GM10248 (cell line): ENCODE measurements at regions not wholly inside any gene's neighbourhood (a gene's known extent, or its start where the extent isn't known, plus 50 kb on each side); places are given as distances from the start of the nearest gene placed in this dataset.

Experiments used
- CTCF ChIA-PET: fragments of 300-600 bp; sonication (Branson Sonifier 250); formaldehyde crosslinking; extraction: SDS; loops from one replicate; lab custom pipeline; 2021; ENCODE audit warnings: antibody characterized with exemption; lab: Yijun Ruan, JAX
- POLR2A ChIA-PET: fragments of 350-650 bp; sonication (Branson Sonifier 250); formaldehyde crosslinking; extraction: SDS; loops from one replicate; lab custom pipeline; 2020; ENCODE audit warnings: antibody characterized with exemption; lab: Yijun Ruan, JAX
- DNase-seq: peaks from one replicate; pipeline ENCODE4 v3.0.0; 2012; ENCODE audit errors: extremely low spot score
- CTCF ChIP-seq: IDR thresholded peaks from 2 replicates; pipeline ENCODE4 v1.5.1; 2012; ENCODE audit warnings: mild to moderate bottlenecking, low read depth; ENCODE audit errors: extremely low read depth, missing control alignments, control extremely low read depth

GRCh38 chr1:219441884-219442283, 171.0 kb downstream of the ZC3H11B start:
- DNase-seq, result no peak
- ChIA-PET CTCF (interaction anchor here (1.0 to 2.8 kb wide), 4 partner anchors 16 to 263 kb away, joined by 3 to 9 read pairs (median 3); no protein-coding TSS in a partner anchor), POLR2A (no interaction called here)
- TF ChIP-seq CTCF, result no peak

- ChIA-PET POLR2A (no interaction called here), CTCF (no interaction called here)
- DNase-seq, result no peak
- TF ChIP-seq CTCF, result no peak
These were observed 173.5 kb downstream of the ZC3H11B start for GRCh38 chr1:219439376-219439775.

- TF ChIP-seq CTCF, result no peak
- POLR2A ChIA-PET, result no interaction called here
These were observed 174.5 kb downstream of the ZC3H11B start for GRCh38 chr1:219438386-219438785.

GRCh38 chr1:219434923-219435297, 178.0 kb downstream of the ZC3H11B start:
- CTCF ChIA-PET, result interaction anchor here (3.9 kb wide), 1 partner anchor 8 kb away, joined by 20 read pairs; no protein-coding TSS in a partner anchor
- DNase-seq, result no peak
- TF ChIP-seq CTCF, result no peak
- POLR2A ChIA-PET, result no interaction called here

More at GRCh38 chr1:219438386-219438785, 174.5 kb downstream of the ZC3H11B start:
- DNase-seq, result no peak
- CTCF ChIA-PET, result no interaction called here

GRCh38 chr1:219434285-219434922, 178.5 kb downstream of the ZC3H11B start:
- ChIA-PET POLR2A (no interaction called here), CTCF (interaction anchor here (3.9 kb wide), 1 partner anchor 8 kb away, joined by 20 read pairs; no protein-coding TSS in a partner anchor)
- no peak for TF ChIP-seq CTCF
- DNase-seq, result no peak

- DNase-seq, result no peak
- TF ChIP-seq CTCF, result no peak
- POLR2A ChIA-PET, result no interaction called here
- CTCF ChIA-PET, result interaction anchor here (0.8 to 3.9 kb wide), 2 partner anchors 7 to 9 kb away, joined by 4 to 20 read pairs; no protein-coding TSS in a partner anchor
These were observed 179.3 kb downstream of the ZC3H11B start for GRCh38 chr1:219433496-219434131.
